ENCODE measurements at regions not wholly inside any gene's neighbourhood (a gene's known extent, or its start where the extent isn't known, plus 50 kb on each side); places are given as distances from the start of the nearest gene placed in this dataset.

GRCh38 chr2:226667736-226668135 is 131.9 kb downstream of the IRS1 start:
- no peak overlapping the region for H3K27ac ChIP-seq
- no peak for TF ChIP-seq CTCF (IDR thresholded peaks at IDR 0.05)
- H3K4me3 ChIP-seq = no peak overlapping the region
- H3K4me1 ChIP-seq = no peaks in the 10 kb centered on the region
- H3K9ac ChIP-seq (ENCODE audit: low read depth in 2 of 2, low read length in 2 of 2) = no peak overlapping the region
- DNase-seq = no peak
- no peaks in the 10 kb centered on the region for H3K9me3 ChIP-seq
- no peaks in the 10 kb centered on the region for H3K36me3 ChIP-seq
- intact Hi-C loops (cut with DNase I) = no loop called here
- H3K27me3 ChIP-seq = no peaks in the 10 kb centered on the region

GRCh38 chr2:226665306-226665831 is 134.3 kb downstream of the IRS1 start:
- intact Hi-C loops (cut with DNase I) = no loop called here
- H3K9me3 ChIP-seq = no peaks in the 10 kb centered on the region
- TF ChIP-seq CTCF (IDR thresholded peaks at IDR 0.05) = no peak

GRCh38 chr2:226664661-226665060 is 135.0 kb downstream of the IRS1 start:
- TF ChIP-seq CTCF (IDR thresholded peaks at IDR 0.05) = no peak
- H3K27ac ChIP-seq = no peak overlapping the region
- no peaks in the 10 kb centered on the region for H3K9me3 ChIP-seq
- H3K4me3 ChIP-seq = no peak overlapping the region
- H3K36me3 ChIP-seq = no peaks in the 10 kb centered on the region
- no peak for DNase-seq
- H3K4me1 ChIP-seq = no peaks in the 10 kb centered on the region
- intact Hi-C loops (cut with DNase I) = no loop called here
- H3K27me3 ChIP-seq = no peaks in the 10 kb centered on the region
- no peak overlapping the region for H3K9ac ChIP-seq (ENCODE audit: low read depth in 2 of 2, low read length in 2 of 2)

More at GRCh38 chr2:226665306-226665831, 134.3 kb downstream of the IRS1 start:
- H3K27me3 ChIP-seq = no peaks in the 10 kb centered on the region
- H3K27ac ChIP-seq = no peak overlapping the region
- H3K4me3 ChIP-seq = no peak overlapping the region
- DNase-seq = no peak
- no peaks in the 10 kb centered on the region for H3K36me3 ChIP-seq
- H3K9ac ChIP-seq (ENCODE audit: low read depth in 2 of 2, low read length in 2 of 2) = no peak overlapping the region
- H3K4me1 ChIP-seq = no peaks in the 10 kb centered on the region

GRCh38 chr2:226664140-226664539 is 135.5 kb downstream of the IRS1 start:
- H3K9ac ChIP-seq (ENCODE audit: low read depth in 2 of 2, low read length in 2 of 2) = no peak overlapping the region
- no peaks in the 10 kb centered on the region for H3K27me3 ChIP-seq
- no peaks in the 10 kb centered on the region for H3K4me1 ChIP-seq
- no peaks in the 10 kb centered on the region for H3K9me3 ChIP-seq
- no peak for TF ChIP-seq CTCF (IDR thresholded peaks at IDR 0.05)
- H3K27ac ChIP-seq = no peak overlapping the region
- no peaks in the 10 kb centered on the region for H3K36me3 ChIP-seq
- intact Hi-C loops (cut with DNase I) = no loop called here
- H3K4me3 ChIP-seq = no peak overlapping the region
- DNase-seq = no peak

GRCh38 chr2:226661789-226662545 is 137.7 kb downstream of the IRS1 start:
- Histone ChIP-seq H3K9ac (ENCODE audit: low read depth in 2 of 2, low read length in 2 of 2) (no peak overlapping the region), H3K27ac (no peak overlapping the region), H3K4me3 (no peak overlapping the region), H3K27me3 (no peaks in the 10 kb centered on the region), H3K36me3 (no peaks in the 10 kb centered on the region), H3K4me1 (no peaks in the 10 kb centered on the region), H3K9me3 (no peaks in the 10 kb centered on the region)
- DNase-seq = no peak
- intact Hi-C loops (cut with DNase I) = no loop called here
- TF ChIP-seq CTCF (IDR thresholded peaks at IDR 0.05) = no peak
